ENCODE measurements at regions not wholly inside any gene's neighbourhood (a gene's known extent, or its start where the extent isn't known, plus 50 kb on each side); places are given as distances from the start of the nearest gene placed in this dataset.
"Not testable (repeated sequence)": the region's sequence is repeated elsewhere in the genome, so short reads cannot be mapped to it uniquely, and the experiment has no call there.

DNA sequence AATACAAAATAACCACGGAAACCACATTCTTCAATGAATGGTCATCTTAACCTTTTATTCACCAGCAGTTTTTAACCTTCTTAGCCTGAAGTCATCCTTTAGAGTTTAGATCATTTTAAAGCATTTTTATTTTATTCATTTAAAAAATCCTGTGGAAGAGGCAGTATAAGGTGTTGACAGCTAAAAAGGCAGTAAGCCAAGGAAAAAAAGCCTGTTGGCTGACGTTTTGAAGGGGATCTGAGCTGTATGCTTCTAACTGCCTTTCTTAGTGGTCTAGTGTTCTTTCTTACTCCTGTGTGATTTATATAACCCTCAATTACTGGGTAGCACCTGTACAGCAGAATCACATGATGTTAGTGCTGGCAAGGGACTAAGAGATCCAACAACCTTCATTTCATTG is 438.3 kb upstream of the SEL1L start:
- DNase-seq = no peak

DNA sequence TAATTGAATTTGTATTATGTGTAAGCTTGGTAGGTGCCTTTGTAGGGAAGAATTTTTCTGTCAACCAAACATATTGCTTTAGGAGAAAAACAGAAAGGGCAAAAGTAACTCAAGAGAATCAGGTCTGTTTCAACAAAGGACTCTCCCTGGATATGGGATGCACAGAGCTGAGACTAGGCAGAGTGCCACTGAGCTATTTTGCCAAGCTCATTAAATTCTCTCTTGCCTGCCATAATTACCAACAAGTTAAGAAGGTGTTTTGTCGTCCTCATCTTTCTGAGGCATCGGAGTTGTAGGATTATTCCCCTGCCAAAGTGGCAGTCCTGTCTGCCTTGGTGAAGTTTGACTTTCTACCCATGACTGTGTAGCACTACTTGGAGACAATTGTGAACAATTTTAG is 438.9 kb upstream of the SEL1L start:
- DNase-seq = no peak

DNA sequence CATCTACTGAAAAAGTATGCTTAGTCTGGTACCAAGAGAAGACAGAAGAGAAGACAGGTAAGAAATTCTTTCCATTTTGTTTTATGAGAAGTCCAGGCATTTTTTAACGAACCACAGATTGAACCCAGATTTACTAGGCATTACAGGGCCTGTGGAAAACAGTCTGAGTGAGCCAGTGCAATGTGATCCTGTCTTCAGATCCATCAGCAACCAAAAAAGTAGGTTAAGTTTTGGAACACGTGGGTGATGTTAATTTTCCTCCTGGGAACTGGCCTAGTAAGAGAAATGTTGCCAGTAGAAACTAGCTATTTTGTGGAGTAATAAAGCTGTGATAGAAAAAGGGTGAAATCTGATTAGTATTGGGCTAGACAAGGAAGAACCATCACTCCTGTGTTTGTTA is 440.9 kb upstream of the SEL1L start:
- no peak for DNase-seq

DNA sequence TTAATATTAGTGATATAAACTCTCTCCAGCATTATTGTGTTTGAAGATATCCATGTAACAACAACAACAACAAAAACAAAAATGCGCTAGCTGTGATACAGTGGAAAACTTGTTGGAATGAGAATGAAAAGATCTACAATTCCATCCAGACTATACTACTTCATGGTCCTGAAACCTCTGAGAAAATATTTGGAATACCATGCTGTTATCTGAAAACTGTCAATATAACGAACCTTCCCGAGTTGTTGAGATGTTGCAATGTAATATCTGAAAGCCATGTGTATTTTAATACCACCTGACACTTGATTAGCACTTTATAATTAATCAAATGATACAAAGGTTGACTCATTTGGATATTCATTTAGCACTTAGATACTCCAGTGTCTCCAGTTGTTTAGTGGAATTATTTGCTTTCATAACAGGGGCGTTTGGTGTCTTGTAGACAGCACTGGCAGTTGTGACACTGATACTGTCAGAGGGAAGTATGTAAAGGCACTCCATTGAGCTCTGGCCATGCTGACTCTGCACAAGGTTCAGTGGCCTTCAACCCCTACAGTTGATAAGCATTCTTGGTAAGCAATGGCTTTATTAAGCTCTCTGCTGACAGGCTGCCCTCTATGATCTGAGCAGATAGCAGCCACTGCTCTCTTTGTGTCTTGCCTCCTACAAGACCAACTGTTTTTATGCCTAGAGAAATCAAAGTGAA is 447.1 kb upstream of the SEL1L start:
- no peak for DNase-seq

DNA sequence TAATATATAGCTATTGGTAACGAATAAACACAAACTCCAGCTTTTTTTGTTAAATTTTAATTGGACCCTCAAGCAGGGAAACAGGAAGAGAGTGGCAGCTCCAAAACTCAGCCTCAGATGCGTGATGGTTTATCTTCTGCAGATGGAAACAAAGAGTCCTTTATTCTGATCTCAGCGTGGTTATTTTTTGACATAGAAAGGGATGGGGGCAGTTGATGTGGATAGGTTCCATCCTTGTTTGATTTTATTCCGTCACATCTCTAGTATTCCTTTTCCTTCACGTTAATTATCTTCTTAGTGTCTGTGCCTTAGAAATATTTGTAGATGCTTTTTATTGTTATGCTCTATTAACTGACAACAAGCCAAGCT is 447.6 kb upstream of the SEL1L start:
- DNase-seq = no peak

DNA sequence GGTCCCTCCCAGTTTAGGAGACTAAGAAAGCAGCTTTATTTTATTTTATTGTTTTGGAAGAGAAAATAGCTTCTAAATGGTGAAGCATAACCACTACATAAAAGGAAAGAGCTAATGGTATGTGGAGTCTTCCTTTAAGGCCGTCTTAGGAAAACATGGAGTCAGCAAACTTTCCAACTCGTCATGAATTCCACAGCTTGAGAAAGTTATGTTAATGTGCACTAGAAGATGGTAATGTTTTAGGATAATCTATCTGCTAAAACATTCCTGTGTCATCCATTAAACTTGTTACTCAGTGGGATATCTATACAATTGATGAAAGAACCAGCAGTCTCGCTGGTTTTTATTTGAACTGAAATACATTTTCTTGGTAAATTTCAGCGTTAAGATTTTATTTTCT is 448.4 kb upstream of the SEL1L start:
- DNase-seq = no peak

DNA sequence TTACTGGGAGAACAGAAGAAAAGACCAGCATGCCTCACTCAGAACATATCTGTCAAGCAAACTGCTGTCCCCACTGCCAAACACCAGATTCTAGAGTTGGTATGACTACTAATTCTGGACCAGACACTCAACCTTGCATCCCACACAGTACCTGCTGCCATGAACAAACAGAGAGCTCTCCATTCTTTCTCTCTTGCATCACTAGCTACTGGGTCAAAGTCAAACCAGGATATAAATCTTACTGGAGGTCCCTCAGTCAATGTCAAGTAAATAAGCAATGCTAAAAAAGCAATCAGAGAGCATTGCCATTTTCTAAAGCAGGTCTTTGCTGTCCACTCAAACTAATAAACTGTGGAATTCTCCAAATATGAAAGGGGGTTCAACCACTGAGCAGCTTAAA is 452.4 kb upstream of the SEL1L start:
- no peak for DNase-seq

DNA sequence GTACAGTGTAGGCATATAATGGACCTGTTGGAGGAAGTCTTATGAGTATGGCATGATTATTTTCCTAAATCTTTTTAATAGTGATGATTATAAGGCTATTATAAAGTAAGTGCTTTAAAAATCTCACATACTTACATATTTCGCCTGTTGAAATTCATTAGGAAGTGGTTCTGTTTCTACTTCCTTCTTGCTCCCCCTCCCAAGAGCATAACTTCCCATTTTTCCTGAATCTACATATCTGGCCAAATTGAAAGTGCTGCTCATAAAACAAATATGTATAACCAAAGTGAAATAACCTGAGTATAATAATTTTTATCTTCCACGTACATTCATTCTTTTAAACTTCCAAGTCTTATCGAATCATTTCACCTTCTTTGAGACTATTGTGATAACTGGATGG is 455.6 kb upstream of the SEL1L start:
- DNase-seq = no peak

DNA sequence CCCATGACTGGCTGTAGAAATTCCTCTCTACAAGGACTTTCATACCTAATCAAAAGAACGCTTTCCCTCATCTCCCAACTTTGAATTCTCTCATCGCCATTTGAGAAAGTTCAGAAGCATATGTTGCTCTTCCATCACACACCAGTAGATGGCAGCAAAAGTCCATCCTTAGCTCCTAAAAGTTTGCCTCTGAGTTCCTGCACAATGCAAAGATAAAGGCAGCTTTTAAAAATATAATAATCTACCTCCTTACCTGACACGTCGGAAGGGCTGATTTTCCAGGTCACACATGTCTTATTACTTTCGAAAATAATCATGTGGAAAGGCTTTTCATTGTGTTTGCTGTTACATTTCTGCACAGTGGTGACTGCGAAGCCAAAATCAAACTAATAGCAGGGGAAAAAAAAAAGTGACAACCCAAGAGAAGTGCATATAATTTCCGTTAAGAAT is 456.7 kb upstream of the SEL1L start:
- DNase-seq = peak in 1 of 2 donors; percentile 22

DNA sequence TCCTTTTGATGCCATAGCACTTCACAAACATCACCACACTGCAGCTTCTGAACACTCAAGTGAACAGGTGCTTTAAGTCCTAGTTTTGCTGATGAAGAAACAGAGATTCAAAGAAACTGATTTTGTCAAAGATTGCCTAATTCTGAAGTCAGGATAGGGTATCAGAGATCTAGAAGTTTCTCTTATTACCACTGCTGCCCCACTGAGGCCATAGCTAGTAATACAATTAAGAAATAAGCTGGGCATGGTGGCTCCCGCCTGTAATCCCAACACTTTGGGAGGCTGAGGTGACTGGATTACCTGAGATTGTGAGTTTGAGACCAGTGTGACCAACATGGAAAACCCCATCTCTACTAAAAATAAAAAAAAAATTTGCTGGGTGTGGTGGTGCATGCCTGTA is 458.3 kb upstream of the SEL1L start:
- DNase-seq = no peak

DNA sequence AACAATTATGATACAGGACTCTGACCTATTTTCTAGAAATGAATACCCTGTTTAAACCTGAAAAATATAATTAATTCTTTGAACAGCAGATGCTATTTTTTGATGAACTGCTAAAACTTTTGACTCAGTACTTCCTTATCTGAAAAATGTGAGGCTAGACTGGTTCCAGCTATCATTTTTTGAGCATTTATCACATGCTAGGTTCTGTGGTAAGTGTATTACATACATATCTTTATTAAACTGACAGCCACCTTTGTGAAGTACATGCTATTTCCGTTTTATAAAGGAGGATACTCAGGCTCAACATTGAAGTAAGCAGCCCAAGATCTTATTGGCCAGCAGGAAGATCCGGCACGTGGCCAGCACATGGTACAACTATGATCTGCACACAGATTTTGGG is 459.8 kb upstream of the SEL1L start:
- DNase-seq = no peak

DNA sequence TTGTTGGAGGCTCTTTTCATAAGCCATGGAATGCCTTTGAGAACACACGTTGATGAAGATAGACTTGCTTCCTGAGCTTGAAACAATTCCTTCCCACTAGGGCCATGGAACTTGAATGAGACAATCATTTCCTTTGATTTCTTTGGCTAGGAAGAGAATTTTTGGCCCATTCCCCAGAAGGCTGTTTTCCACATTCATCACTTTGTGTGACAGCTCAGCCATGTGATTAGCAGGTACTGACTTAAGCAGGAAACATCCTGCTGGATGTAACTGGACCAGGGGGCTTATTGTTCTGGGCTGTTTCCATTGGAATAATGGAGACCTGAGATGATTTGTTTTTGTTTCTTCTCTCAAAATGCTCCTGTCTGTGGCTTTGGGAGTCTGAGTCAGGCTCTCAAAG is 469.8 kb upstream of the SEL1L start:
- no peak for DNase-seq

DNA sequence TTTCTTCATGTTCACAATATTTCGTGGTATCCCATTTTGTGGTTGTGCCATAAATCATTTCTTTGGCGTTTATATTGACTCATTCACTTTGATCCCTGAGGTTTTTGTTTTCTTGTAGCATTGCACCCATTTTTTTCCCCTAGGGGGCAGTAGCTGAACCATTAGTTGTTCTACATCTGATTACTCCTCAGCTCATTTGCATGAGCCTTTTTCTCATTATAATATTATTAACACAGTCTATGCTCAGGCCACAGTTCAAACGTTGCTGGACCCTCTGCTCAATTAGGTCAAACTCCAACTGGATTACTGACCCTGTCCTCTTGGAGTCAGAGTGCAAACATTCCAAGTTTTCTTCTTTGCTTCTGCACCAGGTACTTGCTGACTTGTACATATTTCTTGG is 475.4 kb upstream of the SEL1L start:
- no peak for DNase-seq

DNA sequence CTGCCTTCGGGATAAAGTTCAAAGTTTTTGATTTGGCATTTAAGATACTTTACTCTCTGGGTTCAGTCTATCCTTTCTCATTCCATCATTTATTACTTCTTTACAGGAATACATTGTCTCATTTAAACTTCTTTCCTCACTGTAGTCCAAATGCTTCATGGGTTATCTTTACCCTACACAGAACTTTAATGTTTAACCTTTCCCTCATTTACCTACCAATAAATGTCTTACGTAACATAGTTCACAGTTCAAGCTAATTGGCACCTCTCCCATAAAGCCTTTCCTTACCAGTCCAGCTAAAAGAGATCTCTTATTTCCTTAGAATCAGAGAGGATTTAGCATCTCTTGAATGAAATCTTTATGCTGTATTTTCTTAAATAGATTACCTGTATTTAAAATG is 476.3 kb upstream of the SEL1L start:
- no peak for DNase-seq

DNA sequence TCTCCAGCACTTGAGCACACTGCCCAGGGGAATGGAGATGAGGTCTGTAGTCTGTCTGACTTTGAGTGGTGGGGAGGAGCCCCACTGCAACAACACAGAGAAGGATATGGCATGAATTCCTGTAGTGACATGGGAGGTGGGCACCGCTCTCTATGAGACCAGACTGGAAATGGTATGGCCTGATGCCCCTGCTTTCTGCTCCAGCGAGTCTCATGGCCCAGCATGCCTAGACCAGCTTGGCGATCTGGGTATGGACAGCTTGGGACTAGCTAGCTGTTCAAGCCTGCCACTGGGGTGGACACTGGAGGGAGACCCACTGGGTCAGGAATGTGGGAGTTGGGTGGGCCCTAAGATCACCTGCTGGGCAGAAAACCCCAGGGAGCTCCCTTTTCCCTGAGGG is 477.8 kb upstream of the SEL1L start:
- no peak for DNase-seq

DNA sequence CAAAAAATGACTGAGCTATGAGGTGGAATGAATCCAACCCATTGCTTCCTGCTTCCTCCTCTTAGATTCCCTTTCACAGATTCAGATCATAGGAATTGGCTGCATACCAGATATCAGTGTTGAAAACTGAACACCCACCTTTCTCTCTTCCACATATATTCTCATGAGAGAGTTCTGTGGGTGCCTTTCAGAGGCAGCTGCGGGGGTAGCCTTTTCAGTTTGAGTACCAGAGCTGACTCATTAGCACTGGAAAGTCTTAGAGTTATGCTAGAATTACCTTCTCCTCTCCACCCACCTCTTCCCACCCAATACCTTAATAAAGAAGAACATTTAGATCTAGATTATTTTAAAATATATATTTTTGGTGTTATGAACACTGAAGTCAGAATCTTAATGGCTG is 495.4 kb upstream of the SEL1L start:
- no peak for DNase-seq

DNA sequence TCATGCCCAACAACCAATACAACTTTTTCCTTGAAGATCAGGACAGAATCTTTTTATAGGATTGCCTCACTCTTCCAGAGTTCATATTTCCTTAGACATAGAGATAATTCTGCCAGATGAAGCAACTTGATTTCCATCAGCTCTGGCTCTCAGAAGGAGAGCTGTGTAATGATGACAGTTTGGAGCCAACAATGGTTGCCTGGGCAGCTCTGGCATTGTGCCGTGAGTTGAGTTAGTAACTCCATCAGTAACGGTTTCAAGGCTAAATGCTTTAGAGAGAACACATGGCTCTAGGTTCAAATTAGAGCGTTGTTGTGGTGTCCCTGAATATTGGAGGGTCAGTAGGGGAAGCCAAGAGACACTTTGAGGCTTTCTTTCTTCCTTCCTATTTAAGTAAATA is 501.7 kb upstream of the SEL1L start:
- no peak for DNase-seq

DNA sequence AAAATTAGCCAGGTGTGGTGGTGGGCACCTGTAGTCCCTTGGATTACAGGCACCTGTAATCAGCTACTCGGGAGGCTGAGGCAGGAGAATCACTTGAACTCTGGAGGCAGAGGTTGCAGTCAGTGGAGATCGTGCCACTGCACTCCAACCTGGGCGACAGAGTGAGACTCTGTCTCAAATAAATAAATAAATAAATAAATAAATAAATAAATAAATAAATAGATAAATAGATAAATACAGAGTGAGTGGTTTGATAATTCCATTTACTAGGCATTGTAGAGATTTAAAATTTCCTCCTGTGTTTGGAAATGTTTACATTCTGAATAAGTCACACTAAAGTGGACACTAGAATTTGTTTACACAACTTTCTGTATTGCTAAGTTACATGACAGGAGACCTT is 504.4 kb upstream of the SEL1L start:
- not testable (repeated sequence) for DNase-seq

DNA sequence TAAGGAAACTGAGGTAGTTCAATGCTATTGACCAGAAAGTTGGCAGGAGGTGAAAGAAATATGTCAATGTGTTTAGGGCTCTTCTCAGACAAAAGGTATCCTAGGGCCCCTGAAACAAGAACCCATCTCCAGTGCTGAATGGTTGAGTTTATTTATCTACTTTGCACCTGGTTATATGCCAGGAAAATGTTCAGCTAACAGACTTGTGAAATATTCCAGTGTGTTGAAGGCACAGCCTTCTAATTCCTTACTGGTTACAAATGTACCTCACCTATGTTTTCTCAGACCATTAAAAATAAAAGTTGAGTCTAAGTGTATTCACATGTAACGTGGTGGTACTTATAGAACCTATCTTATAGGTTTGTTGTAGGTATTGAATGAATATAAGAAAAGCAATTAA is 511.7 kb upstream of the SEL1L start:
- no peak for DNase-seq

DNA sequence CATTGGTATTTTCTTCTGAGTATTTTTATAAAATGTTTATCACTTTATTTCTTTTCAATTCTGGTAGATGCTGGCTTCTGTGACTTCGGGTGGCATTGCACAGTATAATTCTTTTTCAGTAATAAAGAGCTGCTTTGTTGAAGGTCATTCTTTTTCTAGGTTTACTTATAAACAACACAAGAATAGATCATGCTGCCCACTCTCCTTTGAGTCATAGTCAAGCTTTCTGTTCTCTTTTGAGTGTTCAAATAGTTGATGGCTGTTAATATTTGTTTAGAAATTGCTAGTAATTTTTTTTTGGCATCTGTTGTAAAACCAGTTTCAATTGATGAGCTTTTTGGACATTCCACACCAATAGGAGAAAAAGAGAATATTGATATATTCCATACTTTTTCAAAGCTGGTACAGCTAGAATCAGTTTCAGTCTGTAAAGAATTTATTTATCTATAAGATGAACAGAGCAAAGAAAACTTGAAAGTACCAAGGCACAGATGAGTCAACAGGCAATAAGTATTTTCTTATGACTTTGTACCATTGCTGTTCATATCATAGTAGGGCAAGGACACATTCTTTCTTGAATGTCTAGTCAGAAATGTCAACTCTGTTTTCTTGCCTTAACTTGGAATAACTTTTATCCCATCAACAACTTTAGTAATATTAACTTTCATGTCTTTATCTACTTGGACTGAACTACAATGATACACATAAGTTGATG is 513.0 kb upstream of the SEL1L start:
- no peak for DNase-seq

DNA sequence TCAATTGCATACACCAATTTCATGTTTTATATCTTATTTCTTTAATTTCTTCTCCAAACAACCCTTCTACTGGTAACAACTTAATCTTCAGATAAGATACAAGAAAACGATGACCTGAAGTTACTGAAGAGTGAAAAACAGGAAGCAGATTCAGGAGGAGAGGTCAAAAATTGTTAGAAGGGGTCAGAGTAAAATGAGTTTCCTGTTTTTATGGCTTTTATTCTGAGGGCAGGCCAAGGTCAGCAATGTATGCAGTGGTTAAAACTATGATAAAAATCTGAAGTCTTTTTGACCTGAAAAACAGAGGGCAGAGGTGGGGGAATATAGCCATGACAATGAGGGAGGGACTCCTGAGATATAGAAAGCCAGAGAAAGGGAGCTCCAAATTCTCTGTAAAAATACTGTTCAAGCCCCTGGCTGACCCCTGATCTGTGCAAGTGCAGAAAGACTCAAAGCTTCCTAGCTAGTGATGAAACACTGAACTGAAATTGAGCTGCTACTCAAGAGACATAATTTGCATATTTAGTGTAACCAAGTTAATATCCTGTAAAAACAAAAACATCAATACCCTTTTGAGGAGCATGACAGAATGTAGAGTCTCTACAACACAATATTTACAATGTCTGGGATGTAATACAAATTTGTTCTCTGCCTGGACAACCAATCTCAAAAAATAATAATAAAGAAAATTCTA is 514.3 kb upstream of the SEL1L start:
- DNase-seq = no peak

DNA sequence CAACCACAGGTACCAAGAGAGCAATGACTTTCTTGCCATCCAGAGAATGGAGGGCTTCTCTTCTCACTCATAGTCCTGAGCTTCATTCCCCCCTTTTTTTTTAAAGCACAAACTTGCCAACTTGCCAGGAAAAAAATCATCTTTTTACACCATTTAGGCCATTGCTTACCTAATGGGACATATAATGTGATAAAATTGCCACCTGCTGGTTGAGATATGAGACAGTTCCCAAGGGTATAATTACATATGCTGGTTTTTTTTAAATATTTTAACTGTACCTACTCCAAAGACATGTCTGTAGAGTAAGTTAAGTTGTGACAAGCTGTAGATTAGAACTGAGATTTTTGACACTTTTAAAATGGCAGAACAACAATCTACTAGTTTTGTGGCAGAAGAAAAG is 519.1 kb upstream of the SEL1L start:
- DNase-seq = no peak

DNA sequence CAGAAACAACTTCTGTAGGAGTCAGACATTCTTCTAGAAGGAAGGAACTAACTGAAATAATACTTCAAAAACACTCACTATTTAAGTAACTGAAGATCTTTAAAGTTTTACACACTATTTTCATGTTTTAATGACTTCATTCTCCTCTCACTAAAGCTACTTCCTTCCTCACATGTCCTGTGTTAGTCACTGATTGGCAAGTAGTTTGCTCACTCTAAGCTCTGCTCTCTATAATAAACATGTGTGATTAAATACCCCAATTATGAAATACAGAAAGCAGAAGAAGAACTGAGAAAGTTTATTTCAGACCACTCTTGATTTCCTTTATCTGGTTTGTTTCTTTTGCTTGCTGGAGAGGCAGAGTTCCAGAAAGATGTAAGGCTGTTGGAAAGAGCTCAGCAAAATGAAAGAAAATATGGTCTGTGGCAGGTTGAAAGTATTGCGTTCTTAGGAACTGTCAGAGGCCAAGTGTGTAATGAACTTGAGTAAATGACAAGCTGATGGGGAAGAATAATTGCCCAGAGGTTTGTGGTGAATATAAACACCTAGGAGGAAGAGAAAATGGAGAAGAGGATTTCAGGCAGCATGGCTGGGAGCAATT is 522.0 kb upstream of the SEL1L start:
- DNase-seq = no peak

DNA sequence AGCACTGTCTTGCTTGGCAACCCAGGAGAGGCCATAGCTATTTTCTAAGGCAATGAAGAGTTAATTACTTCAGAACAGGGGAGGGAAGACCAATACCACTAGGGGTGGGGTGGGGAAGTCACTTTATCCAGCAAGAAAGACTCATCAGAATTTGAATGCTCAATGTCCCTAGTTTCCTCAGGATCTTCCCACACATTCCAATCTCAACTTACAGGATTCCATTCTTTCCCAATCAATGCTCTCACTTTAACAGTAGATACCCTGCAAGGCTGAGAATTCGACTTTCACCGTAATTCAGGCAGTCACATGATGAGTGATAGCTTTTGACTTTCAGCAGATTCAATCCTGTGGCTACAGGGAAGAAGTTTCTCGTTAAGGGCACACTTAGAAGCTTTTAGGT is 526.6 kb upstream of the SEL1L start:
- DNase-seq = no peak
